Skeletal muscle cell (primary cell): ENCODE measurements at regions not wholly inside any gene's neighbourhood (a gene's known extent, or its start where the extent isn't known, plus 50 kb on each side); places are given as distances from the start of the nearest gene placed in this dataset.
"Not testable (repeated sequence)": the region's sequence is repeated elsewhere in the genome, so short reads cannot be mapped to it uniquely, and the experiment has no call there.

Experiments used
- DNase-seq: peaks from one replicate; pipeline ENCODE4 v3.0.0-alpha.2; 2010; ENCODE audit warnings: low read depth
- H3K4me3 ChIP-seq: 2 replicates; pipeline ENCODE4 v1.5.1; 2011; ENCODE audit warnings: low read depth, mild to moderate bottlenecking, control low read depth, low read length, moderate library complexity

DNA sequence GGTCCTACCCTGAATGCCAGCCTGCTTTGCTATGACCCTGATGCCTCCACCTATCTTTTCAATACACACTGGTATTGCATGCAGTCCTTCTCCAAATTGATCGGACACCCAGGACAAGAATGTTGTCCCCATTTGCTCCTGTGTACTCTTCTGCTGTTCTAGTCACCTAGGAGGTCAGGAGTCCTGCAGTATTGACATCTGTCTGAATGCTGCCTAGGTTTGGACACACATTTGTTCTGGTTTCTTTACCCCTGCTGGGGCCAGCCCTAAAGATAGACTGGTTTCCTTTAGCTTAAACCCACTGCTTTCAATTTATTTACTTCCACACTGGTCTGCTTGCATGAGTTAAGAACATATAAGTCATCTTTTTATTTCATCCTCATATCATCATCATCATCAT lies 167.0 kb upstream of the CCN2 start:
- H3K4me3 ChIP-seq, result no peak overlapping the region
- DNase-seq, result no peak

DNA sequence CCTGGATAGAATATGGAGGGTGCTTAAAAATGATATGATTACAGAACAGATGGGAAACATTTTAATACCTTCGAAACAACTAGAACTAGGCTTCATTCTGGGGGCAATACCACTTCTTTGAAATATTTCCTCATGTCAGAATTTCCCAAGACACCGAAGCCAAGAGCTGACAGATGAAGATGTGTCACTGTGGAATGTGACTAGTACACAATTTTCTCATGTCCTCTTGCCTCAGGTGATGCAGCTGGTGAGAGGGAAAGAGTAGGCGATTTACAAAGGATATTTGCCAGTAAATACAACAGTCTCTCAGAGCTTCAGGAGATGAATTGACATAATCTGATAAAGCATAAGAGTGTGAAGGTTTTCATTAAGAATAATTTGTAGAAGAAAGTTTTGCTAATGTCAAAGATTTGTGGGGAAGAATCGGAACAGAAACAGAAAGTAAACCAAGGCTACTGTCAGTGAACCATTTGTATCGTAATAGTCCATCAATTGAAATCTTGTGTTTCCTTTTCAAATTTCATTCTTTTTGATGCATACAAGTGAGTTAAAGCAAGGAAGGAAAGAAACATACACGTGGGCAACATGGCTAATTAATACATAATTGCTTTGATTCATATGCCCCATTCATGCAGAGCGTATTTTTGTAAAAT lies 164.7 kb upstream of the CCN2 start:
- no peak for DNase-seq
- H3K4me3 ChIP-seq, result no peak overlapping the region

DNA sequence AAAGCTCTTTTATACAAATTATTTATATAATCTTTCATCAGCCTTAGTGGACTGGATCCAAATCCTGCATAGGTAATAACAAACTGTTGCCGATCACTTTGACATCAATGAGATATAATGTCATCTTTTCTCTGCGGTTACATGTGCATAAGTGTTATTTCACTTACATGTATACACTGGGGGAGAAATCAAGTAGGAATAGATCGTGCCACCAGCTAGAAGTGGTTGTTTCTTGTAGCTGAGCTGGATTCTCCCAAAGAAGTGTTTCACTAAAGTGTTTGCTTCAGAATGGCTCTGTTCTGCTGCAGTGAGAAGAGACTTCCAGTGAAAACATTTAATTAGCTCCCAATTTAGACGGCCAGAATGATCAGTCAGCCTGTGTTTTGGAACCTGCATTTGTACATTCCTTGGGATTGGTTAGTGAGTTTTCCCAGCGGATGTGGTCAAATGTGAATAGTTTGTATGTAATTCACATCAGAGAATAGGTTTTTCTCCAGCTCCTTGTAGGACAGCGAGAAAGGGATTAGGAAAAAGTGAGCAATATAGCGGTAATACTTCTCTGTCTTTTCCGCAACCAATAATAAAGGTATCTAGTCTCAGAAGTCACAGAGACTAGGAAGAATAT lies 163.1 kb upstream of the CCN2 start:
- DNase-seq, result no peak
- no peak overlapping the region for H3K4me3 ChIP-seq

DNA sequence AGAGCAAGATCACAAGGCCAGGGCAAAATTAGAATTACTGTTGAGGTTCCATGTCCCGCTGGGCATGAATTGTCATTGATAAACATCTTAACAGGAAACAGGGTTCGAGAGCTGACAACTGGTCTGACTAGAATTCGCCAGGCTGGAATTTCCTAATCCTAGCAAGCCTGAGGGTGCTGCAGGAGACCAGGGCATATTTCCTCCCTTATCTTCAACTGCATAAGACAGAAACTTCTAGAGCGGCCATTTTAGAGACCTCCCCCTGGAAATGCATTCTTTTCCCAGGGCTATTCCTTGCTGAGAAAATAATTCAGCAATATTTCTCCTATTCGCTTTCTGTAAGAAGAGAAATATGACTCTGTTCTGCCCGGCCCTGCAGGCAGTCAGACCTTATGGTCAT lies 158.6 kb upstream of the CCN2 start:
- H3K4me3 ChIP-seq, DNase-seq: not testable (repeated sequence)

DNA sequence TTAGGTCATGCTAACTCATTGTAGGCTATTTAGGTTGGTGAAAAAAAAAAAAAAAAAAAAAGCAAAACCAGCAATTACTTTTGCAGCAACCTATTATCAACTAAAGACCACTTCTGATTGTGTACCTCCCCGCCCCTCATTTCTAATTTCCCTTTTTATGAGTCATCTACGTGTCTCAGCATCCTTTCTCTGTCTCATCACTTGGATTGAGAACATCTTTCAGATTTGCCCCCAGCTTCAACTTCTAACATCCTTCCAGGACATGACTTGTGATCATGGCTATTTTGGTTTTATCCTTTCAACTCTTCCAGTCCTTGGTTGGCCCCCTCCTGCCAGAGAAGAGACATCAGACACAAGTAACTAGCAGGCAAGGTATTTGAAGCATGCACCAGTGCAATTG lies 156.7 kb upstream of the CCN2 start:
- no peak for DNase-seq
- no peak overlapping the region for H3K4me3 ChIP-seq

- no peak for DNase-seq
- H3K4me3 ChIP-seq, result no peak overlapping the region
These were observed 150.4 kb upstream of the CCN2 start for GRCh38 chr6:132101535-132101934.

DNA sequence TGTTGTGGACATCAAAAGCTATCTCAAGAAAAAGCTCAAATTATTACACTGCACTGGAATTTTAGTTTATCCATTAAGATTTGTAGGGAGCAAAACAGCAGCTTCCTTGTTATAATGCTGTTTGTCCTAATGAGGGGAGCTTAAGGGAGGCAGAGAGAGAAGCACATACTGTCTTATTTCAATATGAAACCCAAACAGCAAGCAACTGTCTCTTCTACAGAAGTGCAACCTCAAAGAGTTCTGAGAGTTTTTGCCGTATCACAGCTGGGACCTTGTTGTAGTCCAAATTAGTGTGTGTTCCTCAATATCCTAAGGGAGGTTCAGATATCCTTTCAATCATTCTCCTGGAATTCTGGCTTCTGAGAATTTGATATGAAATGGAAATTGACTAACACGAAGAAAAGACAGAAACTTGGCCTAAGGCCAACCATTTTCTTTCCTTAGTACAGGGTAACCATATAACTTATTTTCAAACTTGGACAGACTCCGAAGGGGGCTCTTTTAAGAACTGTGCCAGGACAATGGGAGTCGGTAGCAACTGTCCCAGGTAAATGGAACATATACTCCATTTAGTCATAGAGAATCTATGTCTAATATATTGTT lies 149.3 kb upstream of the CCN2 start:
- no peak for DNase-seq
- no peak overlapping the region for H3K4me3 ChIP-seq

DNA sequence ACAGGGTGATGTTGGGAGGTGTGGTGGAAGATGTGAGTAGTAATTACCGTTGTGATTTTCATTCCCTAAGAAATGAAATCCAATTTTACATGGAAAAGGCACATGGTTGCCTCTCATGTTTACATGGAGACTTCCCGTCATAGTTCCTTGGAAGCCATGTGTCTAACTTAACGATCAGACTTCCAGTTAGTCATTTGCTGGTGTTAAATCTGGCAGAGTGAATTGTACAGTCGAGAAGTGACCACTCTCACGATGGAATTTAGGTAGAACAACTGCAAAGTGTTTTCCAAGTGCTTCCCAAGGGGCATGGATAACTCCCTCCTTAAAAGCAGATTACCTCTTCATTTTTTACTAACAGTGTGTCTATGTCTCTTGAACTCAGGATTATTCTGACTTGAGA lies 145.8 kb upstream of the CCN2 start:
- no peak overlapping the region for H3K4me3 ChIP-seq
- no peak for DNase-seq

DNA sequence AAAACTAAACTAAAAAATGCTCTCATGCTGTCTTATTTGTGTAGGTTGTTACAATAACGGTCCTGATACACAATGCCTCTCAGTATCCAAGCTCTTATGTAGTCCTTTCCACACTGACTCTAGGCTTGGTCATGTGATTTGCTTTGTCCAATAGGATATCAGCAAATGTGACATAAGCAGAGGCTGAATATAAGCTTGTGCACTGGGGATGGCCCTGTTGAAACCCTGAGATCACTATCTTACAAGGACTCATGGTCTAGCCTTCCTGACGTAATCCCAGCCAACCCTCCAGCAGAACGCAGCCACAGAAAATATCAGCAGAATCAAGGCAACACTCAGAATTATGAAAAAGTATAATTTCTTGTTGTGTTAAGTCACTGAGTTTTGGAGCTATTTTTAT lies 145.1 kb upstream of the CCN2 start:
- DNase-seq, result no peak
- no peak overlapping the region for H3K4me3 ChIP-seq

GRCh38 chr6:132089173-132089572 lies 138.0 kb upstream of the CCN2 start:
- no peak for DNase-seq
- H3K4me3 ChIP-seq, result no peak overlapping the region

- DNase-seq, result no peak
- H3K4me3 ChIP-seq, result no peak overlapping the region
These were observed 137.0 kb upstream of the CCN2 start for GRCh38 chr6:132088150-132088549.

DNA sequence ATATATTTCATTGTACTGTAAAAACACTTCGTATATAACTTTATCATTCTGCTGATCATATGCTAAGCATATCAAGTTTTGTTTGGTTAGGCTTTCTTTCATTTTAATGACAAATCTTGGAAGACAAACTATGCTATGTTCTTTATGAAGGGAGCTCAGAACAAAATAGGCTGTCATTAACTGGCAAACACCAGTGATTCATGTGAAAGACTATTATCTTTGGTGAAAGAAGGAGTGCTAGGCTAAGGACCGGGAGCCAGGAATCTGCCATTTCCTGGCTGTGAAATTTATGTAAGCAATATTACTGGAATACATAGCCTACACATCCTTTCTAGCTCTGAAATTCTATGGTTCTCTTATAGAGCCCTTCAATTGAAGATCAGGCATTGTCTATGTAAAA lies 136.2 kb upstream of the CCN2 start:
- H3K4me3 ChIP-seq, result no peak overlapping the region
- DNase-seq, result peak; percentile 61

DNA sequence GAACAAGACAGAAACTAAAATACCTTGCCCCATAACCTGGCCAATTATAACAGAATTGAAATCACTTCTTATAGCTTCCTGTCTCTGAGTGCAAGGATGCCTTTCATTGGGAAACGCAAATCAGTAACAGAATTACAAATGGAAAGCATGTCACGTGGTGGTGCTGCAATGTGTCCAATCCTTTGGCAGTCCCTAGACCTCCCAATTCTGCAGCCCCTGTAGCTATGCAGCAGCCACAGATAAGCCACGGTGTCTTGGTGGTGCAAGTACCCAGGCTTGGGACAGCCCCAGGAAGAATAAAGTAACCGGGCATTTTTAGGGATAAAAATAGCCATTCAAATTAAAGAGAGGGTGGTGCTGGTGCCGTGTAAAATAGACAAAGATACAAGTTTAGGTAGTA lies 134.6 kb upstream of the CCN2 start:
- DNase-seq, result no peak
- no peak overlapping the region for H3K4me3 ChIP-seq

DNA sequence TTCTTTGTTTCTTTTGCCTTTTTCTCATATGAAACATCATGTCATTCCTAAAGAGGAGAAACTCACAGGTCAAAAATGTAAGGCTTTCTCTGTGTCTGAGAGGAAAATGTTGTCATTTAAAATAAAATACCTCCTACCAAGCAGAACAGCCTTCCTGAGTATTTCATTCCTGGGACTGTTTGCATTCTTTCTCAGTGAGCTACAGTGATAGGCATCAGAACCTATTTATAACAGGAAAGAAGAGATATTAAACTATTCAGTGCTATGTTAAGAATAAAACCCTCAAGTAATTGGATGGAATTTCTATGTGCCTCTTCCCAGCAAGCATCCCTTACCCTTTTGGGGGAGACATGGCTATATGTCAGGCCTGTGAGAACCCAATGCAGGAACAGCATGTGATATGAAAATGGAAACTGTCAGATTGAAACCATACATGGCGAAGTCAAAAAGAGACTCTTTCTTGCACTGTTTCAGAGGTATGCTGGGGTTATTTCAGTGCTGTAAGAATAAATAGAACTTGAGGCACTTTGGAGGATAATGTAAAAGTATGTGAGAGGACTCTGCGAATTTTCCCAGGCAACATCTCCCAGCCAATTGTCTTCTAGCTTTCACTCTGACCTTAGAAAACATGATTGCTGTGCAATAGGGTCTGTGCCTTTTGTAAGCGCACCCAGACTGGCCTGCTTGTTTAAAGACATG lies 133.8 kb upstream of the CCN2 start:
- peak; percentile 87 for DNase-seq
- no peak overlapping the region for H3K4me3 ChIP-seq

DNA sequence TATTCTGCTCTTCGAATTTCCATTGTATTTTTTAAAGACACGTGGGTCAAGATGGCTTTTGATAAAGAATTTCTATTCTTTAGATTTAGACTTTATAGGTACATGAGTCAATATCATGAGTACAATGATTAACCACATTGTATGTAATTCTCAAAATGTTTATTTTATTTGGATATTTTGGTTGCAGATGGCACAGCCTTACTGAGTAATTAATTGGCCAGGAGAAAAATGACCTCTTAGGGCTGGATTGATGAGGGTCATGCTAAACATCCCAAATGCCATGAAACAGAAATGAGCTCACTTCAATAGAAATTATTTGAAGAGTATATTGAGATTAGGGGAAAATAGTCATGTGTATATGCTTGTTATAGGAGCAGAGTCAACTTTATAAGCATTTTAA lies 131.2 kb upstream of the CCN2 start:
- no peak for DNase-seq

GRCh38 chr6:132081338-132081737 lies 130.2 kb upstream of the CCN2 start:
- no peak for DNase-seq
- no peak overlapping the region for H3K4me3 ChIP-seq

More for the DNA sequence above, 131.2 kb upstream of the CCN2 start:
- no peak overlapping the region for H3K4me3 ChIP-seq

GRCh38 chr6:132079286-132079685 lies 128.1 kb upstream of the CCN2 start:
- DNase-seq, result no peak
- no peak overlapping the region for H3K4me3 ChIP-seq

DNA sequence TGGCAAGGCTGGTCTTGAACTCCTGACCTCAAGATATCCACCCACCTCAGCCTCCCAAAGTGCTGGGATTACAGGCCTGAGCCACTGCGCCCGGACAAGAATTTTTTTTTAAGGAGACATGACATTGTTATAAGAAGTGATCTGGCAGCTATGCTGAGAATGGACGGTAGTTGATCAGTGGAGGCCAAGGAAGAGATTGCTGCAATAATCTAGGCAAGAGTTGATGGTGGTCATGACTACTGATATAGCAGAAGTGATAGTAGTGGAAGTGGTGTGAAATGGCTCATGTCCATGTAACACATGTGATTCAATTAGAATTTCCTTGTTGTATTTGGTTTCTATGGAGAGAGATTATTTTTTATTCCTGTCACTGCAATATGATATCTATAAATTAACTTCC lies 125.3 kb upstream of the CCN2 start:
- H3K4me3 ChIP-seq, result no peak overlapping the region
- DNase-seq, result no peak

DNA sequence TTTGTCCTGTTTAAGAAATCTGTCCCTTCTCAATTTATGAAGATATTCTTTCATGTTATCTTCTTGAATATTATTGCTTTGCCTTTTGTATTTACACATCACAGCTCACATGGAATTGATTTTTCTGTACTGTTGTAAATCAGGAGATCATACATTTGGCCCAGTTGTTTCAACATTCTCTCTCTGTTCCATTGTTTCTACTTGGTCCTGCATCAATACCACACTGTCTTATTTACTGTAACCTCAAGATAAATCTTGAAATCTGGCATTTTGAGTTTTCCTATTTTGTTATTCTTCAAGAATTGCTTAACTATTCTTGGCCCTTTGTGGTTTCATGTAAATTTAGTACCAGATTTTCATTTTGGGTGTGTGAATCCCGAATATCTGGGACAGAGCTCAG lies 121.7 kb upstream of the CCN2 start:
- DNase-seq, result no peak
- H3K4me3 ChIP-seq, result no peak overlapping the region

GRCh38 chr6:132072271-132072670 lies 121.1 kb upstream of the CCN2 start:
- no peak for DNase-seq

DNA sequence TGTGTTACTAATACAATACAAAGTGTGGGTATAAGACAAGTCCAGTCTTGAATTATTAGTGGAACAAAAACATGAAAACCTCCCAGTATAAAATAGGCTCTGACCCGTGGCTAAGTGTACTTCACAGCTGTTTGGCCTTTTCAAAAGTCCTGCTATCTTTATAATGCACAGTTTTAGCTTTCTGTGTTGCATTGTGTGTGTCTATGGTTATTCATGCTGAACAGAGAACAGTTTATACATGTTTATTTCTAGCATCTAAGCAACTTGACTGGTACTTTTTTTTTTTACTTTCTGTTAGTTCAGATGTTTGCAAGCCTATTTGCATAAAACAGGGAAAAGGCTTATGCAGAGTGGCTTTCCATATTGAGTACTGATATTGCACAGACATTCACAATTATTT lies 119.2 kb upstream of the CCN2 start:
- no peak overlapping the region for H3K4me3 ChIP-seq
- DNase-seq, result no peak

More at GRCh38 chr6:132072271-132072670, 121.1 kb upstream of the CCN2 start:
- no peak overlapping the region for H3K4me3 ChIP-seq
